Sigmoid colon (tissue), 3 donors: ENCODE measurements at regions not wholly inside any gene's neighbourhood (a gene's known extent, or its start where the extent isn't known, plus 50 kb on each side); places are given as distances from the start of the nearest gene placed in this dataset.

ENCODE experiments used
- POLR2A ChIP-seq, 2 donors: fragments of 450-650 bp; IDR thresholded peaks; one replicate each; pipeline ENCODE4 v1.6.1; 2016; ENCODE audit warnings: antibody characterized with exemption in 2 of 2, mild to moderate bottlenecking in 2 of 2, moderate library complexity in 2 of 2
- TF ChIP-seq, protein P1 (sequence below), 4 experiments: fragments of 450-650 bp in 3 of 4; fragments of 200-600 bp in 1 of 4; IDR thresholded peaks; one replicate each; pipeline ENCODE4 v1.5.1; 2016 to 2019; ENCODE audit warnings: antibody characterized with exemption in 4 of 4, mild to moderate bottlenecking in 3 of 4, moderate library complexity in 2 of 4

DNA sequence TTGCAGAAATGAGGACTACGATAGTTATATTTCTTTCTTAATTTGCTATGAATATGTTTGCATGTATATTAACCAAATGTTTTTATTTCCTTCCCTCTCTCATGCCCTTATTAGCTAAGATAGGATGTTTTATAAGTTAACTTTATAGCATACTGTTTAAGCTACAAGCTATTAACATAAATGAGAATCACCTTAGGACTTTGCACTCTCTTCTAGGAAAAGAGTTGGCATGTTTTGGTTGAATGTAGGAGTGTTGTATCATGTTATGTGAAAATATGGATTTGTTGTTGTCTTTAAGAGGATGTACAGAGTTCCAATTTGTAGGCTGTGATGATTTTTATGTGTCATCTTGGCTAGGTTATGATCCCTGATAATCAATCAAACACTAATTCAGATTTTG lies 467.4 kb upstream of the SETBP1 start:
- no peak for TF ChIP-seq POLR2A (IDR thresholded peaks at IDR 0.05)
- TF ChIP-seq, protein P1, sequence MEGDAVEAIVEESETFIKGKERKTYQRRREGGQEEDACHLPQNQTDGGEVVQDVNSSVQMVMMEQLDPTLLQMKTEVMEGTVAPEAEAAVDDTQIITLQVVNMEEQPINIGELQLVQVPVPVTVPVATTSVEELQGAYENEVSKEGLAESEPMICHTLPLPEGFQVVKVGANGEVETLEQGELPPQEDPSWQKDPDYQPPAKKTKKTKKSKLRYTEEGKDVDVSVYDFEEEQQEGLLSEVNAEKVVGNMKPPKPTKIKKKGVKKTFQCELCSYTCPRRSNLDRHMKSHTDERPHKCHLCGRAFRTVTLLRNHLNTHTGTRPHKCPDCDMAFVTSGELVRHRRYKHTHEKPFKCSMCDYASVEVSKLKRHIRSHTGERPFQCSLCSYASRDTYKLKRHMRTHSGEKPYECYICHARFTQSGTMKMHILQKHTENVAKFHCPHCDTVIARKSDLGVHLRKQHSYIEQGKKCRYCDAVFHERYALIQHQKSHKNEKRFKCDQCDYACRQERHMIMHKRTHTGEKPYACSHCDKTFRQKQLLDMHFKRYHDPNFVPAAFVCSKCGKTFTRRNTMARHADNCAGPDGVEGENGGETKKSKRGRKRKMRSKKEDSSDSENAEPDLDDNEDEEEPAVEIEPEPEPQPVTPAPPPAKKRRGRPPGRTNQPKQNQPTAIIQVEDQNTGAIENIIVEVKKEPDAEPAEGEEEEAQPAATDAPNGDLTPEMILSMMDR (IDR thresholded peaks at IDR 0.05), result no peak
